ENCODE measurements at regions not wholly inside any gene's neighbourhood (a gene's known extent, or its start where the extent isn't known, plus 50 kb on each side); places are given as distances from the start of the nearest gene placed in this dataset.

DNA sequence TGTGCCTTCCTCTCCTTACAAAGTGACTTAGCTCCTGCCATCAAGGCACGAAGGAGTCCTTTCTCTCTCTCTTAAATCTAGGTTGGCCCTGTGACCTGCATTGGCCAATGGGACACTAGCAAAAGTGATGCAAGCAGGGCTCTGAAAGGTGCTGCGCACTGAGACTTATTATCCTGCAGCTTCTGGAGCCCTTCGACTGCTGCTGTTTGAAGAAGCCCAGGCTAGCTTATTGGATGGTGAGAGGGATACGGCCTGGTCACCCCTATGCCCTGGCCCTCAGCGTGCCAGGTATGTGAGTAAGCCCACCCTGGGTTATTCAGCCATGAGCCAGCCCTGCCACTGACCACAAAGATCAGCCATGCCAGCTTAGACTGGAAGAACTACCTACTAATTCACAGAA is 74.5 kb upstream of the GGTLC1 start:
- H3K36me3 ChIP-seq (replicated peaks in 1 of 2; ENCODE audit: control insufficient read depth in 1 of 2, insufficient read depth in 2 of 2, low read length in 2 of 2) = no peaks in the 10 kb centered on the region
- TF ChIP-seq, protein P1, sequence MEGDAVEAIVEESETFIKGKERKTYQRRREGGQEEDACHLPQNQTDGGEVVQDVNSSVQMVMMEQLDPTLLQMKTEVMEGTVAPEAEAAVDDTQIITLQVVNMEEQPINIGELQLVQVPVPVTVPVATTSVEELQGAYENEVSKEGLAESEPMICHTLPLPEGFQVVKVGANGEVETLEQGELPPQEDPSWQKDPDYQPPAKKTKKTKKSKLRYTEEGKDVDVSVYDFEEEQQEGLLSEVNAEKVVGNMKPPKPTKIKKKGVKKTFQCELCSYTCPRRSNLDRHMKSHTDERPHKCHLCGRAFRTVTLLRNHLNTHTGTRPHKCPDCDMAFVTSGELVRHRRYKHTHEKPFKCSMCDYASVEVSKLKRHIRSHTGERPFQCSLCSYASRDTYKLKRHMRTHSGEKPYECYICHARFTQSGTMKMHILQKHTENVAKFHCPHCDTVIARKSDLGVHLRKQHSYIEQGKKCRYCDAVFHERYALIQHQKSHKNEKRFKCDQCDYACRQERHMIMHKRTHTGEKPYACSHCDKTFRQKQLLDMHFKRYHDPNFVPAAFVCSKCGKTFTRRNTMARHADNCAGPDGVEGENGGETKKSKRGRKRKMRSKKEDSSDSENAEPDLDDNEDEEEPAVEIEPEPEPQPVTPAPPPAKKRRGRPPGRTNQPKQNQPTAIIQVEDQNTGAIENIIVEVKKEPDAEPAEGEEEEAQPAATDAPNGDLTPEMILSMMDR (IDR thresholded peaks at IDR 0.05) = no peak
- no peak overlapping the region for H3K4me3 Mint-ChIP-seq
- H3K4me2 ChIP-seq (replicated peaks; ENCODE audit: extremely low read depth, low read length, poor library complexity, severe bottlenecking) = no peak overlapping the region
- H2AFZ ChIP-seq (ENCODE audit: insufficient read depth, low read depth, low read length, poor library complexity, severe bottlenecking) = no peak overlapping the region
- intact Hi-C loops (cut with micrococcal nuclease) = no loop called here
- WGBS (ENCODE audit: insufficient coverage) = 91% methylated on average over 4 of the region's 5 CpGs
- no peak overlapping the region for H3K27ac Mint-ChIP-seq
- no peak for DNase-seq
- no peaks in the 10 kb centered on the region for H3K9me3 ChIP-seq (replicated peaks in 1 of 2; ENCODE audit: control insufficient read depth in 1 of 2, insufficient read depth in 1 of 2, low read length in 2 of 2)
- peaks cover 0 to 4% (median 2%) of the 10 kb centered on the region in 3 donors for H3K27me3 Mint-ChIP-seq (ENCODE audit: low read depth in 3 of 3)
- no peaks in the 10 kb centered on the region for H3K36me3 Mint-ChIP-seq
- H3K9ac ChIP-seq (ENCODE audit: insufficient read depth, low read length, poor library complexity, severe bottlenecking) = no peak overlapping the region
- H3K4me1 ChIP-seq (ENCODE audit: control insufficient read depth in 1 of 2, insufficient read depth in 2 of 2, low read length in 2 of 2) = no peaks in the 10 kb centered on the region
- H3K79me2 ChIP-seq (ENCODE audit: insufficient read depth, low read length) = no peaks in the 10 kb centered on the region
- peaks cover 0 to 1% (median 0%) of the 10 kb centered on the region in 7 donors for H3K9me3 Mint-ChIP-seq
- no peak overlapping the region for H3K27ac ChIP-seq (ENCODE audit: low read depth in 1 of 2, low read length in 2 of 2)
- H4K20me1 ChIP-seq (ENCODE audit: insufficient read depth, low read length) = no peaks in the 10 kb centered on the region
- no peaks in the 10 kb centered on the region for H3K4me1 Mint-ChIP-seq
- H3K4me3 ChIP-seq (replicated peaks in 1 of 3; ENCODE audit: low read depth in 2 of 3, low read length in 3 of 3) = no peak overlapping the region
- H3K27me3 ChIP-seq (ENCODE audit: control insufficient read depth in 2 of 2, insufficient read depth in 2 of 2, low read length in 2 of 2) = no peaks in the 10 kb centered on the region

DNA sequence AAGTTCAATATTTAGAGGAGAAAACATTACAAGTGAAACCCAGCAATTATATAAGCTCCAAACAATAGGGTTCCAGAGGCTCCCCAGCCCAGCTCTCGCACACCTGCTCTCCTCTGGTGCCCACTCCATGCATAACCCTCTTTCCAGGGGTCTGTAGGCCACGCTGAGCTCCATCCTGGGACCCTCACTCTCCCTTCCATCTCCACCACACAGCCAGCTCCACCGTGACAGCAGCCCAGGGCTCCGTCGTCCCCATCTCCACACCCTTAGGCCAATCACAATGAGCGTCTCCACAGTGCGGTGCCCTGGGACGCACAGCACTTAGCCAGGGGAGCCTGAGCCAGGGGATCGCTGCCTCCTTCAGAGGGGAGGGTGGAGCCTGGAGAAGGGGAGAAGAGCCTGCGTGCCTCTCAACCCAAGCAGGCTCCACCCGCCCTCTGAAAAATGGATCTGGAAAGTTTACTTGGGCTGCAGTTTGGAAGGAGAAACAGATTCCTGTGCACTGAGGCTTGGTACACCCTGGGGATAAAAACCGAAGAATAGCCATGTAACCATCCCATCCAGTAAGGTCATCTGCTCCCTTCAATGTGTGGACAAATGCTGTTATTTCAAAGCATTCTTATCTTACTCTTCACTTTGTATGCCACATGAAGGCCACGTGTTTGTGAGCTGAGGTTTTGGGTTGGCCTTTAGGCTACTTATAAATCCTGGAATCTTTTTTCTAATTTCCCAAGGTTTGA is 72.4 kb upstream of the GGTLC1 start:
- Histone ChIP-seq H3K4me3 (replicated peaks in 1 of 3; ENCODE audit: low read depth in 2 of 3, low read length in 3 of 3) (no peak overlapping the region), H2AFZ (ENCODE audit: insufficient read depth, low read depth, low read length, poor library complexity, severe bottlenecking) (no peak overlapping the region), H3K9ac (ENCODE audit: insufficient read depth, low read length, poor library complexity, severe bottlenecking) (no peak overlapping the region), H3K36me3 (replicated peaks in 1 of 2; ENCODE audit: control insufficient read depth in 1 of 2, insufficient read depth in 2 of 2, low read length in 2 of 2) (no peaks in the 10 kb centered on the region), H3K27ac (ENCODE audit: low read depth in 1 of 2, low read length in 2 of 2) (no peak overlapping the region), H3K79me2 (ENCODE audit: insufficient read depth, low read length) (no peaks in the 10 kb centered on the region), H3K4me1 (ENCODE audit: control insufficient read depth in 1 of 2, insufficient read depth in 2 of 2, low read length in 2 of 2) (no peaks in the 10 kb centered on the region), H3K9me3 (replicated peaks in 1 of 2; ENCODE audit: control insufficient read depth in 1 of 2, insufficient read depth in 1 of 2, low read length in 2 of 2) (no peaks in the 10 kb centered on the region), H3K27me3 (ENCODE audit: control insufficient read depth in 2 of 2, insufficient read depth in 2 of 2, low read length in 2 of 2) (no peaks in the 10 kb centered on the region), H4K20me1 (ENCODE audit: insufficient read depth, low read length) (no peaks in the 10 kb centered on the region), H3K4me2 (replicated peaks; ENCODE audit: extremely low read depth, low read length, poor library complexity, severe bottlenecking) (no peak overlapping the region)
- H3K4me1 Mint-ChIP-seq = no peaks in the 10 kb centered on the region
- intact Hi-C loops (cut with micrococcal nuclease) = no loop called here
- H3K27ac Mint-ChIP-seq = no peak overlapping the region
- no peaks in the 10 kb centered on the region for H3K36me3 Mint-ChIP-seq
- TF ChIP-seq, protein P1 (IDR thresholded peaks at IDR 0.05) = no peak
- DNase-seq = no peak
- peaks cover 0 to 4% (median 1%) of the 10 kb centered on the region in 7 donors for H3K9me3 Mint-ChIP-seq
- peaks cover 2% of the 10 kb centered on the region in 3 donors for H3K27me3 Mint-ChIP-seq (ENCODE audit: low read depth in 3 of 3)
- WGBS (ENCODE audit: insufficient coverage) = 93% methylated on average over 2 of the region's 13 CpGs
- H3K4me3 Mint-ChIP-seq = no peak overlapping the region

All from CD14-positive monocyte (primary cell).